Adrenal gland (tissue), 5 donors: ENCODE measurements at regions not wholly inside any gene's neighbourhood (a gene's known extent, or its start where the extent isn't known, plus 50 kb on each side); places are given as distances from the start of the nearest gene placed in this dataset.

Experiments used
- CTCF ChIP-seq, 6 experiments: fragments of 450-650 bp in 4 of 6; fragments of 200-600 bp in 2 of 6; sonication (generic) in 1 of 6; IDR thresholded peaks; 1 replicate in 5 of 6; 2 replicates in 1 of 6; pipeline versions ENCODE4 v1.5.1 to v1.8.0; 2016 to 2021; ENCODE audit warnings: antibody characterized with exemption in 6 of 6, mild to moderate bottlenecking in 2 of 6, moderate library complexity in 1 of 6
- POLR2A ChIP-seq, 2 donors: fragments of 450-650 bp; IDR thresholded peaks; one replicate each; pipeline ENCODE4 v1.6.1; 2017; ENCODE audit warnings: antibody characterized with exemption in 2 of 2, mild to moderate bottlenecking in 2 of 2, moderate library complexity in 1 of 2
- donor health status: DM: no; HTN: no; CAD: no.

GRCh38 chr1:196074182-196074581 is 534.1 kb downstream of the KCNT2 start:
- TF ChIP-seq CTCF (IDR thresholded peaks at IDR 0.05), result no peak
- no peak for TF ChIP-seq POLR2A (IDR thresholded peaks at IDR 0.05)
